ENCODE measurements at regions not wholly inside any gene's neighbourhood (a gene's known extent, or its start where the extent isn't known, plus 50 kb on each side); places are given as distances from the start of the nearest gene placed in this dataset.

- Histone ChIP-seq H3K36me3 (ENCODE audit: control insufficient read depth in 1 of 2, insufficient read depth in 2 of 2, low read length in 2 of 2) (no peaks in the 10 kb centered on the region), H3K4me1 (ENCODE audit: control insufficient read depth in 1 of 2, insufficient read depth in 2 of 2, low read length in 2 of 2) (no peaks in the 10 kb centered on the region), H3K9me3 (ENCODE audit: control insufficient read depth in 1 of 2, low read length in 2 of 2) (no peaks in the 10 kb centered on the region), H3K4me3 (ENCODE audit: low read depth in 1 of 2, low read length in 2 of 2) (no peak overlapping the region), H3K27ac (ENCODE audit: low read length) (no peak overlapping the region), H3K27me3 (ENCODE audit: low read depth, low read length) (no peaks in the 10 kb centered on the region)
Observed at GRCh38 chr4:13160920-13161319, 323.2 kb downstream of the RAB28 start.

- Histone ChIP-seq H3K4me3 (ENCODE audit: low read depth in 1 of 2, low read length in 2 of 2) (no peak overlapping the region), H3K4me1 (ENCODE audit: control insufficient read depth in 1 of 2, insufficient read depth in 2 of 2, low read length in 2 of 2) (no peaks in the 10 kb centered on the region), H3K36me3 (ENCODE audit: control insufficient read depth in 1 of 2, insufficient read depth in 2 of 2, low read length in 2 of 2) (no peaks in the 10 kb centered on the region), H3K27ac (ENCODE audit: low read length) (no peak overlapping the region), H3K9me3 (ENCODE audit: control insufficient read depth in 1 of 2, low read length in 2 of 2) (no peaks in the 10 kb centered on the region), H3K27me3 (ENCODE audit: low read depth, low read length) (no peaks in the 10 kb centered on the region)
Observed at GRCh38 chr4:13159041-13159620, 325.0 kb downstream of the RAB28 start.

GRCh38 chr4:13151194-13151593, 332.9 kb downstream of the RAB28 start:
- no peaks in the 10 kb centered on the region for H3K27me3 ChIP-seq (ENCODE audit: low read depth, low read length)
- no peak overlapping the region for H3K27ac ChIP-seq (ENCODE audit: low read length)
- no peaks in the 10 kb centered on the region for H3K36me3 ChIP-seq (ENCODE audit: control insufficient read depth in 1 of 2, insufficient read depth in 2 of 2, low read length in 2 of 2)
- H3K9me3 ChIP-seq (ENCODE audit: control insufficient read depth in 1 of 2, low read length in 2 of 2) = no peaks in the 10 kb centered on the region
- H3K4me3 ChIP-seq (ENCODE audit: low read depth in 1 of 2, low read length in 2 of 2) = no peak overlapping the region
- no peaks in the 10 kb centered on the region for H3K4me1 ChIP-seq (ENCODE audit: control insufficient read depth in 1 of 2, insufficient read depth in 2 of 2, low read length in 2 of 2)

GRCh38 chr4:13143222-13144070, 340.7 kb downstream of the RAB28 start:
- no peaks in the 10 kb centered on the region for H3K4me1 ChIP-seq (ENCODE audit: control insufficient read depth in 1 of 2, insufficient read depth in 2 of 2, low read length in 2 of 2)

GRCh38 chr4:13142726-13143125, 341.4 kb downstream of the RAB28 start:
- Histone ChIP-seq H3K36me3 (ENCODE audit: control insufficient read depth in 1 of 2, insufficient read depth in 2 of 2, low read length in 2 of 2) (no peaks in the 10 kb centered on the region), H3K4me3 (ENCODE audit: low read depth in 1 of 2, low read length in 2 of 2) (no peak overlapping the region), H3K27me3 (ENCODE audit: low read depth, low read length) (no peaks in the 10 kb centered on the region), H3K4me1 (ENCODE audit: control insufficient read depth in 1 of 2, insufficient read depth in 2 of 2, low read length in 2 of 2) (no peaks in the 10 kb centered on the region), H3K9me3 (ENCODE audit: control insufficient read depth in 1 of 2, low read length in 2 of 2) (no peaks in the 10 kb centered on the region), H3K27ac (ENCODE audit: low read length) (no peak overlapping the region)

More at GRCh38 chr4:13143222-13144070, 340.7 kb downstream of the RAB28 start:
- H3K4me3 ChIP-seq (ENCODE audit: low read depth in 1 of 2, low read length in 2 of 2) = no peak overlapping the region
- no peaks in the 10 kb centered on the region for H3K36me3 ChIP-seq (ENCODE audit: control insufficient read depth in 1 of 2, insufficient read depth in 2 of 2, low read length in 2 of 2)
- no peaks in the 10 kb centered on the region for H3K9me3 ChIP-seq (ENCODE audit: control insufficient read depth in 1 of 2, low read length in 2 of 2)
- H3K27ac ChIP-seq (ENCODE audit: low read length) = no peak overlapping the region
- no peaks in the 10 kb centered on the region for H3K27me3 ChIP-seq (ENCODE audit: low read depth, low read length)

- Histone ChIP-seq H3K36me3 (ENCODE audit: control insufficient read depth in 1 of 2, insufficient read depth in 2 of 2, low read length in 2 of 2) (no peaks in the 10 kb centered on the region), H3K9me3 (ENCODE audit: control insufficient read depth in 1 of 2, low read length in 2 of 2) (no peaks in the 10 kb centered on the region), H3K27me3 (ENCODE audit: low read depth, low read length) (no peaks in the 10 kb centered on the region), H3K4me3 (ENCODE audit: low read depth in 1 of 2, low read length in 2 of 2) (no peak overlapping the region), H3K27ac (ENCODE audit: low read length) (no peak overlapping the region), H3K4me1 (ENCODE audit: control insufficient read depth in 1 of 2, insufficient read depth in 2 of 2, low read length in 2 of 2) (no peaks in the 10 kb centered on the region)
Observed at GRCh38 chr4:13142191-13142590, 341.9 kb downstream of the RAB28 start.

- Histone ChIP-seq H3K27ac (ENCODE audit: low read length) (no peak overlapping the region), H3K9me3 (ENCODE audit: control insufficient read depth in 1 of 2, low read length in 2 of 2) (no peaks in the 10 kb centered on the region), H3K4me1 (ENCODE audit: control insufficient read depth in 1 of 2, insufficient read depth in 2 of 2, low read length in 2 of 2) (no peaks in the 10 kb centered on the region), H3K4me3 (ENCODE audit: low read depth in 1 of 2, low read length in 2 of 2) (no peak overlapping the region), H3K36me3 (ENCODE audit: control insufficient read depth in 1 of 2, insufficient read depth in 2 of 2, low read length in 2 of 2) (no peaks in the 10 kb centered on the region), H3K27me3 (ENCODE audit: low read depth, low read length) (no peaks in the 10 kb centered on the region)
Observed at GRCh38 chr4:13137390-13137789, 346.8 kb downstream of the RAB28 start.

- Histone ChIP-seq H3K9me3 (ENCODE audit: control insufficient read depth in 1 of 2, low read length in 2 of 2) (no peaks in the 10 kb centered on the region), H3K27ac (ENCODE audit: low read length) (no peak overlapping the region), H3K27me3 (ENCODE audit: low read depth, low read length) (no peaks in the 10 kb centered on the region), H3K36me3 (ENCODE audit: control insufficient read depth in 1 of 2, insufficient read depth in 2 of 2, low read length in 2 of 2) (no peaks in the 10 kb centered on the region), H3K4me3 (ENCODE audit: low read depth in 1 of 2, low read length in 2 of 2) (no peak overlapping the region), H3K4me1 (ENCODE audit: control insufficient read depth in 1 of 2, insufficient read depth in 2 of 2, low read length in 2 of 2) (no peaks in the 10 kb centered on the region)
Observed at GRCh38 chr4:13133700-13134099, 350.4 kb downstream of the RAB28 start.

- Histone ChIP-seq H3K27me3 (ENCODE audit: low read depth, low read length) (no peaks in the 10 kb centered on the region), H3K27ac (ENCODE audit: low read length) (no peak overlapping the region), H3K9me3 (ENCODE audit: control insufficient read depth in 1 of 2, low read length in 2 of 2) (no peaks in the 10 kb centered on the region), H3K4me3 (ENCODE audit: low read depth in 1 of 2, low read length in 2 of 2) (no peak overlapping the region), H3K36me3 (ENCODE audit: control insufficient read depth in 1 of 2, insufficient read depth in 2 of 2, low read length in 2 of 2) (no peaks in the 10 kb centered on the region), H3K4me1 (ENCODE audit: control insufficient read depth in 1 of 2, insufficient read depth in 2 of 2, low read length in 2 of 2) (no peaks in the 10 kb centered on the region)
Observed at GRCh38 chr4:13130848-13131247, 353.3 kb downstream of the RAB28 start.

- Histone ChIP-seq H3K9me3 (ENCODE audit: control insufficient read depth in 1 of 2, low read length in 2 of 2) (no peaks in the 10 kb centered on the region), H3K4me1 (ENCODE audit: control insufficient read depth in 1 of 2, insufficient read depth in 2 of 2, low read length in 2 of 2) (no peaks in the 10 kb centered on the region), H3K4me3 (ENCODE audit: low read depth in 1 of 2, low read length in 2 of 2) (no peak overlapping the region), H3K36me3 (ENCODE audit: control insufficient read depth in 1 of 2, insufficient read depth in 2 of 2, low read length in 2 of 2) (no peaks in the 10 kb centered on the region), H3K27me3 (ENCODE audit: low read depth, low read length) (no peaks in the 10 kb centered on the region), H3K27ac (ENCODE audit: low read length) (no peak overlapping the region)
Observed at GRCh38 chr4:13129095-13129494, 355.0 kb downstream of the RAB28 start.

- Histone ChIP-seq H3K4me3 (ENCODE audit: low read depth in 1 of 2, low read length in 2 of 2) (no peak overlapping the region), H3K36me3 (ENCODE audit: control insufficient read depth in 1 of 2, insufficient read depth in 2 of 2, low read length in 2 of 2) (no peaks in the 10 kb centered on the region), H3K27me3 (ENCODE audit: low read depth, low read length) (no peaks in the 10 kb centered on the region), H3K4me1 (ENCODE audit: control insufficient read depth in 1 of 2, insufficient read depth in 2 of 2, low read length in 2 of 2) (no peaks in the 10 kb centered on the region), H3K9me3 (ENCODE audit: control insufficient read depth in 1 of 2, low read length in 2 of 2) (no peaks in the 10 kb centered on the region), H3K27ac (ENCODE audit: low read length) (no peak overlapping the region)
Observed at GRCh38 chr4:13126976-13127910, 356.9 kb downstream of the RAB28 start.
